HUES48 (cell line): ENCODE measurements at regions not wholly inside any gene's neighbourhood (a gene's known extent, or its start where the extent isn't known, plus 50 kb on each side); places are given as distances from the start of the nearest gene placed in this dataset.
"Not testable (repeated sequence)": the region's sequence is repeated elsewhere in the genome, so short reads cannot be mapped to it uniquely, and the experiment has no call there.

Experiments
- H3K27ac ChIP-seq: one replicate; pipeline ENCODE4 v1.7.0; 2013; ENCODE audit warnings: low read depth, low read length, inconsistent platforms
- H3K27me3 ChIP-seq: 2 replicates; pipeline ENCODE4 v1.6.1; 2013; ENCODE audit warnings: mild to moderate bottlenecking, low read length; ENCODE audit not compliant: control insufficient read depth, insufficient read depth
- H3K36me3 ChIP-seq: 2 replicates; pipeline ENCODE4 v1.6.1; 2013; ENCODE audit warnings: low read length; ENCODE audit not compliant: control insufficient read depth, insufficient read depth
- H3K4me1 ChIP-seq: 2 replicates; pipeline ENCODE4 v1.6.1; 2013; ENCODE audit warnings: mild to moderate bottlenecking, low read length; ENCODE audit not compliant: control insufficient read depth, insufficient read depth
- H3K4me3 ChIP-seq: 2 replicates; pipeline ENCODE4 v1.5.1; 2013; ENCODE audit warnings: mild to moderate bottlenecking, low read depth, low read length
- H3K9ac ChIP-seq: 2 replicates; pipeline ENCODE4 v1.6.1; 2013; ENCODE audit warnings: mild to moderate bottlenecking, low read depth, low read length, moderate library complexity
- H3K9me3 ChIP-seq: 2 replicates; pipeline ENCODE4 v1.6.1; 2013; ENCODE audit warnings: low read length; ENCODE audit not compliant: control insufficient read depth, insufficient read depth

- Histone ChIP-seq H3K36me3 (no peaks in the 10 kb centered on the region), H3K4me1 (no peaks in the 10 kb centered on the region), H3K27me3 (no peaks in the 10 kb centered on the region)
Observed at GRCh38 chr10:106387063-106387462, 777.4 kb downstream of the SORCS1 start.

GRCh38 chr10:106384496-106384895 is 780.0 kb downstream of the SORCS1 start:
- Histone ChIP-seq H3K4me1 (no peaks in the 10 kb centered on the region), H3K27ac (no peak overlapping the region), H3K36me3 (no peaks in the 10 kb centered on the region), H3K9me3 (no peaks in the 10 kb centered on the region), H3K27me3 (no peaks in the 10 kb centered on the region), H3K4me3 (no peak overlapping the region), H3K9ac (no peak overlapping the region)

More at GRCh38 chr10:106387063-106387462, 777.4 kb downstream of the SORCS1 start:
- Histone ChIP-seq H3K9me3 (no peaks in the 10 kb centered on the region), H3K4me3 (no peak overlapping the region), H3K27ac (no peak overlapping the region), H3K9ac (no peak overlapping the region)

- no peak overlapping the region for H3K9ac ChIP-seq
- H3K4me1 ChIP-seq = no peaks in the 10 kb centered on the region
- H3K9me3 ChIP-seq = peaks cover 7% of the 10 kb centered on the region
- H3K36me3 ChIP-seq = no peaks in the 10 kb centered on the region
- H3K4me3 ChIP-seq = no peak overlapping the region
- no peak overlapping the region for H3K27ac ChIP-seq
- no peaks in the 10 kb centered on the region for H3K27me3 ChIP-seq
Observed at GRCh38 chr10:106380706-106381105, 783.8 kb downstream of the SORCS1 start.

GRCh38 chr10:106378251-106378650 is 786.3 kb downstream of the SORCS1 start:
- Histone ChIP-seq H3K36me3 (no peaks in the 10 kb centered on the region), H3K9me3 (peaks cover 7% of the 10 kb centered on the region), H3K9ac (no peak overlapping the region), H3K4me3 (no peak overlapping the region), H3K4me1 (no peaks in the 10 kb centered on the region), H3K27ac (no peak overlapping the region), H3K27me3 (no peaks in the 10 kb centered on the region)

GRCh38 chr10:106370751-106371150 is 793.8 kb downstream of the SORCS1 start:
- Histone ChIP-seq H3K36me3 (no peaks in the 10 kb centered on the region), H3K27ac (no peak overlapping the region), H3K27me3 (no peaks in the 10 kb centered on the region), H3K4me3 (no peak overlapping the region), H3K4me1 (no peaks in the 10 kb centered on the region), H3K9ac (no peak overlapping the region), H3K9me3 (no peaks in the 10 kb centered on the region)

GRCh38 chr10:106360870-106361269 is 803.6 kb downstream of the SORCS1 start:
- Histone ChIP-seq H3K9me3 (no peaks in the 10 kb centered on the region), H3K27ac (no peak overlapping the region), H3K4me1 (no peaks in the 10 kb centered on the region), H3K9ac (no peak overlapping the region), H3K27me3 (no peaks in the 10 kb centered on the region), H3K36me3 (no peaks in the 10 kb centered on the region), H3K4me3 (no peak overlapping the region)

GRCh38 chr10:106355450-106355849 is 809.1 kb downstream of the SORCS1 start:
- Histone ChIP-seq H3K4me1 (no peaks in the 10 kb centered on the region), H3K27me3 (no peaks in the 10 kb centered on the region), H3K4me3 (no peak overlapping the region), H3K9me3 (no peaks in the 10 kb centered on the region), H3K36me3 (no peaks in the 10 kb centered on the region), H3K9ac (no peak overlapping the region), H3K27ac (no peak overlapping the region)

- Histone ChIP-seq H3K27me3 (no peaks in the 10 kb centered on the region), H3K27ac (no peak overlapping the region), H3K9me3 (no peaks in the 10 kb centered on the region), H3K9ac (no peak overlapping the region), H3K4me1 (no peaks in the 10 kb centered on the region), H3K4me3 (no peak overlapping the region), H3K36me3 (no peaks in the 10 kb centered on the region)
Observed at GRCh38 chr10:106348933-106349332, 815.6 kb downstream of the SORCS1 start.

- no peaks in the 10 kb centered on the region for H3K4me1 ChIP-seq
- no peak overlapping the region for H3K4me3 ChIP-seq
- H3K9me3 ChIP-seq = no peaks in the 10 kb centered on the region
- H3K27ac ChIP-seq = no peak overlapping the region
- no peak overlapping the region for H3K9ac ChIP-seq
- H3K36me3 ChIP-seq = no peaks in the 10 kb centered on the region
- H3K27me3 ChIP-seq = no peaks in the 10 kb centered on the region
Observed at GRCh38 chr10:106347547-106347946, 817.0 kb downstream of the SORCS1 start.

GRCh38 chr10:106343539-106343938 is 821.0 kb downstream of the SORCS1 start:
- not testable (repeated sequence) for H3K4me1 ChIP-seq, H3K27me3 ChIP-seq, H3K9me3 ChIP-seq

GRCh38 chr10:106341356-106341755 is 823.1 kb downstream of the SORCS1 start:
- no peaks in the 10 kb centered on the region for H3K36me3 ChIP-seq
- no peak overlapping the region for H3K4me3 ChIP-seq
- no peak overlapping the region for H3K9ac ChIP-seq
- no peaks in the 10 kb centered on the region for H3K27me3 ChIP-seq
- no peak overlapping the region for H3K27ac ChIP-seq
- H3K9me3 ChIP-seq = no peaks in the 10 kb centered on the region
- H3K4me1 ChIP-seq = no peaks in the 10 kb centered on the region

More at GRCh38 chr10:106343539-106343938, 821.0 kb downstream of the SORCS1 start:
- not testable (repeated sequence) for H3K9ac ChIP-seq, H3K36me3 ChIP-seq, H3K4me3 ChIP-seq, H3K27ac ChIP-seq

- H3K27me3 ChIP-seq = no peaks in the 10 kb centered on the region
- H3K9me3 ChIP-seq = no peaks in the 10 kb centered on the region
- no peak overlapping the region for H3K4me3 ChIP-seq
- H3K9ac ChIP-seq = no peak overlapping the region
- no peak overlapping the region for H3K27ac ChIP-seq
- no peaks in the 10 kb centered on the region for H3K4me1 ChIP-seq
- H3K36me3 ChIP-seq = no peaks in the 10 kb centered on the region
Observed at GRCh38 chr10:106338486-106338885, 826.0 kb downstream of the SORCS1 start.
